Karpas-422 (cell line): ENCODE measurements at regions not wholly inside any gene's neighbourhood (a gene's known extent, or its start where the extent isn't known, plus 50 kb on each side); places are given as distances from the start of the nearest gene placed in this dataset.

Source experiments
- DNase-seq: peaks from one replicate; pipeline ENCODE4 v3.0.0-alpha.2; 2015
- H2AFZ ChIP-seq: fragments of 200-600 bp; sonication (generic); 2 replicates; pipeline ENCODE4 v1.6.1; 2014; ENCODE audit warnings: antibody characterized with exemption, low read length, mixed read lengths
- H3K27ac ChIP-seq: fragments of 200-600 bp; sonication (generic); 2 replicates; pipeline ENCODE4 v1.5.1; 2014; ENCODE audit warnings: mild to moderate bottlenecking, low read length, moderate library complexity
- H3K27me3 ChIP-seq: fragments of 200-600 bp; sonication (generic); 2 replicates; pipeline ENCODE4 v1.6.1; 2014; ENCODE audit warnings: low read length, mixed read lengths
- H3K36me3 ChIP-seq: fragments of 200-600 bp; sonication (generic); 2 replicates; pipeline ENCODE4 v1.6.1; 2014; ENCODE audit warnings: low read length, mixed read lengths; ENCODE audit not compliant: insufficient read depth
- H3K4me1 ChIP-seq: fragments of 200-600 bp; sonication (generic); 2 replicates; pipeline ENCODE4 v1.6.1; 2014; ENCODE audit warnings: mild to moderate bottlenecking, low read length, mixed read lengths
- H3K4me2 ChIP-seq: fragments of 200-600 bp; sonication (generic); 2 replicates; pipeline ENCODE4 v1.6.1; 2014; ENCODE audit warnings: low read length, low read depth, mild to moderate bottlenecking; ENCODE audit not compliant: poor library complexity, severe bottlenecking
- H3K4me3 ChIP-seq: fragments of 200-600 bp; sonication (generic); 2 replicates; pipeline ENCODE4 v1.5.1; 2014; ENCODE audit warnings: mild to moderate bottlenecking, antibody characterized with exemption, low read length, mixed read lengths
- H3K79me2 ChIP-seq: fragments of 200-600 bp; sonication (generic); 2 replicates; pipeline ENCODE4 v1.6.1; 2014; ENCODE audit warnings: mild to moderate bottlenecking, low read length, mixed read lengths
- H3K9ac ChIP-seq: fragments of 200-600 bp; sonication (generic); 2 replicates; pipeline ENCODE4 v1.6.0; 2014; ENCODE audit warnings: low read length
- H3K9me2 ChIP-seq: fragments of 200-600 bp; sonication (generic), shearing (Covaris generic); replicated peaks from 2 replicates; pipeline ENCODE4 v1.6.0; 2014; ENCODE audit warnings: mild to moderate bottlenecking, low read length, moderate library complexity; ENCODE audit not compliant: insufficient read depth
- H3K9me3 ChIP-seq: fragments of 300-700, 200-600 bp; sonication (generic); 2 replicates; pipeline ENCODE4 v1.6.1; 2014; ENCODE audit warnings: low read length, mixed read lengths
- H4K20me1 ChIP-seq: fragments of 200-600 bp; sonication (generic); 2 replicates; pipeline ENCODE4 v1.6.1; 2014; ENCODE audit warnings: mild to moderate bottlenecking, antibody characterized with exemption, low read length, low read depth; ENCODE audit not compliant: insufficient read depth

DNA sequence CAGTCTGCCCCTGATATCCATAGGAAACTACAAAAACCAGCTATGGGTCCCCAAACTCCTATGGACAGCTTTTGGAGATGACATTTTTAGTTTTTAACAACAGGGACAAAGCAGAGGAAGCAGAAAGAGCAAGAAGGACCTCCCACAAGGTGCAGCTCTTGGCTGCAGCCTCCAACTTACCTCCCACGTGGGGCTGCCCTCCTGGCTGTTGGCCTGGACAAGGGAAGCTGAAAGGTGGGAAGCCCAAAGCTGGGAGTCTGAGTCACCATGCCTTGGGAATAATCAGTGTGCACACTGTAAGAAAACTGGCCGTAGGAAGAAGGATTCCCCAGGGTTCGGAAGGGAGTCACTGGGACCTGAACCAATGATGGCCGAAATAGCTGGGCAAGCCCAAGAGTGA lies 51.8 kb upstream of the PAX1 start:
- no peaks in the 10 kb centered on the region for H3K4me1 ChIP-seq
- H3K9me3 ChIP-seq, result no peaks in the 10 kb centered on the region
- no peak overlapping the region for H3K9ac ChIP-seq
- no peak for DNase-seq
- H4K20me1 ChIP-seq, result no peaks in the 10 kb centered on the region
- no peak overlapping the region for H3K27ac ChIP-seq
- H3K4me2 ChIP-seq, result no peak overlapping the region
- no peak overlapping the region for H3K4me3 ChIP-seq
- no peak overlapping the region for H2AFZ ChIP-seq
- H3K27me3 ChIP-seq, result no peaks in the 10 kb centered on the region
- no peaks in the 10 kb centered on the region for H3K36me3 ChIP-seq
- H3K9me2 ChIP-seq, result no peaks in the 10 kb centered on the region; the same call in 1 of the 2 replicates
- no peaks in the 10 kb centered on the region for H3K79me2 ChIP-seq

- Histone ChIP-seq H3K9me2 (no peaks in the 10 kb centered on the region), H3K36me3 (no peaks in the 10 kb centered on the region), H4K20me1 (no peaks in the 10 kb centered on the region), H2AFZ (no peak overlapping the region), H3K4me1 (peaks cover 35% of the 10 kb centered on the region), H3K27me3 (no peaks in the 10 kb centered on the region), H3K9ac (no peak overlapping the region), H3K79me2 (no peaks in the 10 kb centered on the region), H3K4me3 (no peak overlapping the region), H3K9me3 (no peaks in the 10 kb centered on the region), H3K27ac (no peak overlapping the region), H3K4me2 (no peak overlapping the region)
- DNase-seq, result no peak
Observed at GRCh38 chr20:21643417-21643816, 62.0 kb upstream of the PAX1 start.

- Histone ChIP-seq H3K79me2 (no peaks in the 10 kb centered on the region), H3K27me3 (no peaks in the 10 kb centered on the region), H3K4me3 (no peak overlapping the region), H3K9me2 (no peaks in the 10 kb centered on the region), H3K36me3 (no peaks in the 10 kb centered on the region), H3K4me1 (peaks cover 35% of the 10 kb centered on the region), H3K9me3 (no peaks in the 10 kb centered on the region), H4K20me1 (no peaks in the 10 kb centered on the region), H3K4me2 (peak overlapping the region; percentile 25), H3K9ac (peak overlapping the region; percentile 22), H2AFZ (peak overlapping the region; percentile 84), H3K27ac (peak overlapping the region; percentile 70)
- DNase-seq, result peak; percentile 88
Observed at GRCh38 chr20:21640556-21640955, 64.9 kb upstream of the PAX1 start.

DNA sequence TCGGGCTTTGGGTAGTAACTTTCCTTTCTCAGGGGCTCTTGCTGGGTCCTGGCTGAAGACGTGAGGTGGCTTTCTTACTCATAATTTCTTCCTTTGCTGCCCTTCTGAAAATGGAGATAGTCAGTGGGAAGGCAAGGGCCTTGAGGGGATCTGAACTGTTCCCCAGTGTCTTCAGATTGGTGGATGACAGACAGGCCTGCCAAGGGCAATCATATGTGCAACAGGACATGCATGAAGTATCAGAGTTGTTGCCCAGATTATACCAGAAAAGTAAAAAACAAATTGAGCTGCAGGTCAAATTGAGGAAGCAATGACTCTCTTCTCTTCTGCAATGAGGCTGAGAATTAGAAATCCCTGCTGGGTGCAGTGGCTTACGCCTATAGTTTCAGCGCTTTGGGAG lies 71.6 kb upstream of the PAX1 start:
- no peak overlapping the region for H2AFZ ChIP-seq
- H3K4me1 ChIP-seq, result peaks cover 63% of the 10 kb centered on the region
- H3K79me2 ChIP-seq, result no peaks in the 10 kb centered on the region
- peak overlapping the region; percentile 99 for H3K27ac ChIP-seq
- no peaks in the 10 kb centered on the region for H3K9me2 ChIP-seq
- peak overlapping the region; percentile 74 for H3K4me2 ChIP-seq
- peak overlapping the region; percentile 25; the same call in 1 of the 2 replicates for H3K4me3 ChIP-seq
- no peaks in the 10 kb centered on the region for H3K36me3 ChIP-seq
- no peaks in the 10 kb centered on the region for H3K27me3 ChIP-seq
- DNase-seq, result peak; percentile 95
- peak overlapping the region; percentile 68 for H3K9ac ChIP-seq
- no peaks in the 10 kb centered on the region for H4K20me1 ChIP-seq
- H3K9me3 ChIP-seq, result no peaks in the 10 kb centered on the region

DNA sequence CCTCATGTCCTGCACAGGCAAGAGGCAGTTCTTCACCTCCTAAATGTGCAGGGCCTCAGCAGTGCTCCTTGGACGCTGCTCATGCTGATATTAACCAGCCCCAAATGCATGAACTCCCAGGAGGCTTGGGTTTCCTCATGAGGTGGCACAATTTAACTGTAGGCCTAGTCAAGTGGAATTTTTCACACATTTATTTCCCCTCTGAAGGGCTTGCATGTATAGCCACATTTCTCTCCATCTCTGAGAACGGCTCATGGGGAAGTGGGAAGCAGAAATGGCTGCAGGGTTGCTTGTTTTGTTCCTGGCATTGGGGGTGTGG lies 72.8 kb upstream of the PAX1 start:
- no peaks in the 10 kb centered on the region for H4K20me1 ChIP-seq
- H3K36me3 ChIP-seq, result no peaks in the 10 kb centered on the region
- peak overlapping the region; percentile 68 for H3K9ac ChIP-seq
- H3K27me3 ChIP-seq, result no peaks in the 10 kb centered on the region
- peaks cover 74% of the 10 kb centered on the region for H3K4me1 ChIP-seq
- no peaks in the 10 kb centered on the region for H3K9me2 ChIP-seq
- H3K4me2 ChIP-seq, result peak overlapping the region; percentile 74
- DNase-seq, result peak; percentile 96
- H3K79me2 ChIP-seq, result no peaks in the 10 kb centered on the region
- peak overlapping the region; percentile 99 for H3K27ac ChIP-seq
- H3K4me3 ChIP-seq, result peak overlapping the region; percentile 25; the same call in 1 of the 2 replicates
- H2AFZ ChIP-seq, result no peak overlapping the region
- H3K9me3 ChIP-seq, result no peaks in the 10 kb centered on the region

GRCh38 chr20:21632031-21632734 lies 73.3 kb upstream of the PAX1 start:
- no peaks in the 10 kb centered on the region for H3K27me3 ChIP-seq
- DNase-seq, result peak; percentile 93
- no peaks in the 10 kb centered on the region for H3K9me3 ChIP-seq
- H4K20me1 ChIP-seq, result no peaks in the 10 kb centered on the region
- H3K79me2 ChIP-seq, result no peaks in the 10 kb centered on the region
- peak overlapping the region; percentile 99 for H3K27ac ChIP-seq
- H3K4me2 ChIP-seq, result peak overlapping the region; percentile 74
- H3K9ac ChIP-seq, result peak overlapping the region; percentile 68
- H3K36me3 ChIP-seq, result no peaks in the 10 kb centered on the region
- peak overlapping the region; percentile 25 for H3K4me3 ChIP-seq
- H3K4me1 ChIP-seq, result peaks cover 79% of the 10 kb centered on the region
- H3K9me2 ChIP-seq, result no peaks in the 10 kb centered on the region
- no peak overlapping the region for H2AFZ ChIP-seq

DNA sequence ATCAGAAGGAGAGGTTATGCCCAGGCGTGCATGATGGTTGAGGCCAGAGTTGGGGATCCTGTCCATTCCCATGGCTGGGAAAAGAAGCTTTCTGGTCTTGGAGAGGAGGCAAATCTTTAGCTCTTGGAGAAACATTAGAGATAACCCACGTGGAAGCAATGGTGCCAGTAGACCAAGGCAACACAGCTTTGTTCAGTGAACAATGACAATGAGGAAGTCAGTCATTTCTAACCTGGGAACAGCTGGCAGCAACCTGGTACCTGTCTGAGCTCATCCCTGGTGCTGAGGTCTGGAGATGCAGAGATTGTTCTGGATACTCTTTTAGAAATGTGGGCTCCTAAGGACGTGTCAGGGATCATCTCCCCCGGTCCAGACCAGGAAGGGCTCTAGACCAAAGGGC lies 76.7 kb upstream of the PAX1 start:
- Histone ChIP-seq H3K4me3 (no peak overlapping the region), H3K36me3 (no peaks in the 10 kb centered on the region), H3K9ac (no peak overlapping the region), H3K4me2 (peak overlapping the region; percentile 42), H2AFZ (peak overlapping the region; percentile 38), H3K27ac (peak overlapping the region; percentile 99), H3K9me3 (no peaks in the 10 kb centered on the region), H4K20me1 (no peaks in the 10 kb centered on the region), H3K4me1 (peaks cover 69% of the 10 kb centered on the region), H3K79me2 (no peaks in the 10 kb centered on the region), H3K9me2 (no peaks in the 10 kb centered on the region), H3K27me3 (no peaks in the 10 kb centered on the region)
- peak; percentile 74 for DNase-seq

- H4K20me1 ChIP-seq, result no peaks in the 10 kb centered on the region
- H2AFZ ChIP-seq, result no peak overlapping the region
- no peak for DNase-seq
- H3K4me2 ChIP-seq, result no peak overlapping the region
- no peaks in the 10 kb centered on the region for H3K36me3 ChIP-seq
- H3K9me3 ChIP-seq, result no peaks in the 10 kb centered on the region
- no peak overlapping the region for H3K4me3 ChIP-seq
- H3K79me2 ChIP-seq, result no peaks in the 10 kb centered on the region
- H3K27ac ChIP-seq, result peak overlapping the region; percentile 84
- H3K4me1 ChIP-seq, result peaks cover 57% of the 10 kb centered on the region
- no peak overlapping the region for H3K9ac ChIP-seq
- H3K27me3 ChIP-seq, result no peaks in the 10 kb centered on the region
- no peaks in the 10 kb centered on the region for H3K9me2 ChIP-seq
Observed at GRCh38 chr20:21623781-21624094, 81.7 kb upstream of the PAX1 start.
